ENCODE measurements at regions not wholly inside any gene's neighbourhood (a gene's known extent, or its start where the extent isn't known, plus 50 kb on each side); places are given as distances from the start of the nearest gene placed in this dataset.

DNA sequence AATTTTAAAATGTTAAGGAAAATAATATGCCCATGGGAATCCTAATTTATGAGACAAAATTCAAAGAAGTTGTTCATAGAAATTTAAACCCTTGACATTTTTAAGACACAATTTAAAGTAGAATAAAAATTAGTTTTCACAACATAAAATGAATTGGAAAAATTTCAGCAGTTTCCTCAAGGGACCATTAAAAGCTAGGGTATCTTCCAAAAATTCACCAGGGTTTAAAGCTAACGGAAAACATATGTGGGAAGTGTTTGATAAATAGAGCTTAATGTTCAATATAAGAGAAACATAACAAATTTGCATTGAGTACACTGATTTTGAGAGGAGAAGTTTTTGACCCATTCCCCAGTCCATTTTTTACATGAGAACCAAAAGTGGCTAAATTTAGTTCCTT, 228.9 kb upstream of the TTC29 start:
- Histone ChIP-seq H3K4me1 (ENCODE audit: control extremely low read depth in 1 of 4, control insufficient read depth in 4 of 4, insufficient read depth in 4 of 4, low read length in 3 of 4) (no peaks in the 10 kb centered on the region), H3K36me3 (ENCODE audit: control insufficient read depth in 4 of 4, insufficient read depth in 4 of 4, low read length in 3 of 4) (no peaks in the 10 kb centered on the region), H3K4me3 (ENCODE audit: control insufficient read depth in 1 of 7, extremely low read depth in 1 of 7, insufficient read depth in 4 of 7, low read depth in 2 of 7, low read length in 6 of 7) (no peak overlapping the region), H3K27ac (ENCODE audit: insufficient read depth in 1 of 2, low read depth in 1 of 2, low read length in 2 of 2, poor library complexity in 1 of 2, severe bottlenecking in 2 of 2) (no peak overlapping the region), H3K27me3 (replicated peaks in 2 of 5; ENCODE audit: control insufficient read depth in 4 of 5, insufficient read depth in 5 of 5, low read length in 4 of 5) (no peaks in the 10 kb centered on the region), H3K9me3 (ENCODE audit: control extremely low read depth in 1 of 5, control insufficient read depth in 4 of 5, insufficient read depth in 2 of 5, low read depth in 1 of 5, low read length in 4 of 5) (no peaks in the 10 kb centered on the region)
- CTCF ChIA-PET = no interaction called here
- no peak for DNase-seq
- POLR2A ChIA-PET = no interaction called here
- no CpG with 5 or more reads among the region's 1 CpG for WGBS (ENCODE audit: insufficient coverage)

DNA sequence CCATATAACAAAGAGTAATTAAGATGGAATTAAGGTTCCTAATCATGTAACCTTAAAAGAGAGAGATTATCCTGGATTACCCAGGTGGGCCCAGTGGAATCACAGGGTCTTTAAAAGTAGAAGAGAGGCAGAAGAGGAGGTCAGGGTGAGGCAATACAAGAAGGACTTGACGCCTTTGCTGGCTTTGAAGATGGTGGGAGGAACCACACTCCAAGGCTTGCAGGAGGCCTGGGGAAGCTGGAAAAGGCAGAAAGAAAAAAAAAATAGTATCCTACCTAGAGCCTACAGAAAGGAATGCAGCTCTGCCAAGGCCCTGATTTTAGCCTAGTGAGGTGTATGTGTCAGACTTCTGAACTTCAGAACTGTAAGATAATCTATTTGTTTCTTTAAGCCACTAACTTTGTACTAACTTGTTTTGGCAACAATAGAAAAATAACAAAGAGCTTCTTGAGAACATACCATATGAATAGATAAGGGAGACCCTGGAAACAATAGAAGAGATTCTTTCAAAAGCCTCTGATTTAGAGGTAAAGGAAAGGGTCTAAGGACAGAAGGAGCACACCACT, 229.9 kb upstream of the TTC29 start:
- H3K9me3 ChIP-seq (ENCODE audit: control extremely low read depth in 1 of 5, control insufficient read depth in 4 of 5, insufficient read depth in 2 of 5, low read depth in 1 of 5, low read length in 4 of 5) = no peaks in the 10 kb centered on the region
- H3K27ac ChIP-seq (ENCODE audit: insufficient read depth in 1 of 2, low read depth in 1 of 2, low read length in 2 of 2, poor library complexity in 1 of 2, severe bottlenecking in 2 of 2) = no peak overlapping the region
- H3K36me3 ChIP-seq (ENCODE audit: control insufficient read depth in 4 of 4, insufficient read depth in 4 of 4, low read length in 3 of 4) = no peaks in the 10 kb centered on the region
- no peaks in the 10 kb centered on the region for H3K27me3 ChIP-seq (replicated peaks in 2 of 5; ENCODE audit: control insufficient read depth in 4 of 5, insufficient read depth in 5 of 5, low read length in 4 of 5)
- DNase-seq = no peak
- POLR2A ChIA-PET = interaction anchor here (0.8 kb wide), 1 partner anchor 18 kb away, joined by 3 read pairs; no protein-coding TSS in a partner anchor
- H3K4me3 ChIP-seq (ENCODE audit: control insufficient read depth in 1 of 7, extremely low read depth in 1 of 7, insufficient read depth in 4 of 7, low read depth in 2 of 7, low read length in 6 of 7) = no peak overlapping the region
- CTCF ChIA-PET = interaction anchor here (1.5 kb wide), 1 partner anchor 12 kb away, joined by 3 read pairs; no protein-coding TSS in a partner anchor
- WGBS (ENCODE audit: insufficient coverage) = 60% methylated on average over 1 of the region's 1 CpG
- no peaks in the 10 kb centered on the region for H3K4me1 ChIP-seq (ENCODE audit: control extremely low read depth in 1 of 4, control insufficient read depth in 4 of 4, insufficient read depth in 4 of 4, low read length in 3 of 4)

DNA sequence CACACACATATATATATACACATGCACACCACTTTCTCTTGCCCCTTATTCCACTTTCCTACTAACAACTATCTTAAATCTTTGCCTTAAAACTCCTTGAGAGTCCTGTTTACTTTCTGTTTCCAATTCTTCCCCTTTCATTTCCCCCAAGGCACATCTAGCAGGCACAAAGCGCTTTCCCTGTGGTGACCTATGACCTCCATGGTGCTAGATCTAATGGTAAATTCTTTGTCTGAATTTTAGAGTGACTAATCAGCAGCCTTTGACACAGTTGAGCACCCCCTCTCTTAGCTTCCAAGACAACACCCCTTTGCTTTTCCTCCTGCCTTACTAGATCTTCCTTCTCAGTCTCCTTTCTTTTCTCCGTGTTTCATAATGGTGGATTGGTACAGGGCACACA, 236.4 kb upstream of the TTC29 start:
- no peaks in the 10 kb centered on the region for H3K4me1 ChIP-seq (ENCODE audit: control extremely low read depth in 1 of 4, control insufficient read depth in 4 of 4, insufficient read depth in 4 of 4, low read length in 3 of 4)
- no peaks in the 10 kb centered on the region for H3K27me3 ChIP-seq (replicated peaks in 2 of 5; ENCODE audit: control insufficient read depth in 4 of 5, insufficient read depth in 5 of 5, low read length in 4 of 5)
- no peak overlapping the region for H3K27ac ChIP-seq (ENCODE audit: insufficient read depth in 1 of 2, low read depth in 1 of 2, low read length in 2 of 2, poor library complexity in 1 of 2, severe bottlenecking in 2 of 2)
- H3K4me3 ChIP-seq (ENCODE audit: control insufficient read depth in 1 of 7, extremely low read depth in 1 of 7, insufficient read depth in 4 of 7, low read depth in 2 of 7, low read length in 6 of 7) = no peak overlapping the region
- H3K9me3 ChIP-seq (ENCODE audit: control extremely low read depth in 1 of 5, control insufficient read depth in 4 of 5, insufficient read depth in 2 of 5, low read depth in 1 of 5, low read length in 4 of 5) = no peaks in the 10 kb centered on the region
- WGBS (ENCODE audit: insufficient coverage) = 100% methylated on average over 1 of the region's 2 CpGs
- no peak for DNase-seq
- ChIA-PET POLR2A (no interaction called here), CTCF (no interaction called here)
- no peaks in the 10 kb centered on the region for H3K36me3 ChIP-seq (ENCODE audit: control insufficient read depth in 4 of 4, insufficient read depth in 4 of 4, low read length in 3 of 4)

DNA sequence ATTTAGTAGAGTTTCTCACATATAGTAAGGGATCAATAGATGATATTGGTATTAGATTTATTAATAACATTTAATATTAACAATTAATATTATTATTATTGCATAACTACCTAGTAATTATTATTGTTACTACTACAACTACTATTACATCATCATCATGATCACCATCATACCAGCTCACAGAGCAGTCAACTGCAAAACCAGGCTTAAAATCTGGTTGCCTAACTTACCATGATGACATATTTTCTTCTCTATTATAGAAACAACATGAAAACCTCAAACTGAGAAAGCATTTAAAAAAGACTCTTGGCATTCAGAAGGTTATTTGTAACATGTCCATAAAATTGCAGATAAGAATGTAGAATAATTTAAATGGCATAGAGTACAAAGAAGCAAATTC, 247.0 kb upstream of the TTC29 start:
- Histone ChIP-seq H3K9me3 (ENCODE audit: control extremely low read depth in 1 of 5, control insufficient read depth in 4 of 5, insufficient read depth in 2 of 5, low read depth in 1 of 5, low read length in 4 of 5) (peaks cover 0 to 2% (median 0%) of the 10 kb centered on the region in 5 experiments), H3K4me1 (ENCODE audit: control extremely low read depth in 1 of 4, control insufficient read depth in 4 of 4, insufficient read depth in 4 of 4, low read length in 3 of 4) (no peaks in the 10 kb centered on the region), H3K4me3 (ENCODE audit: control insufficient read depth in 1 of 7, extremely low read depth in 1 of 7, insufficient read depth in 4 of 7, low read depth in 2 of 7, low read length in 6 of 7) (no peak overlapping the region), H3K27me3 (replicated peaks in 2 of 5; ENCODE audit: control insufficient read depth in 4 of 5, insufficient read depth in 5 of 5, low read length in 4 of 5) (peaks cover 0 to 2% (median 0%) of the 10 kb centered on the region in 5 experiments), H3K27ac (ENCODE audit: insufficient read depth in 1 of 2, low read depth in 1 of 2, low read length in 2 of 2, poor library complexity in 1 of 2, severe bottlenecking in 2 of 2) (no peak overlapping the region), H3K36me3 (ENCODE audit: control insufficient read depth in 4 of 4, insufficient read depth in 4 of 4, low read length in 3 of 4) (no peaks in the 10 kb centered on the region)
- no peak for DNase-seq
- CTCF ChIA-PET = no interaction called here
- POLR2A ChIA-PET = no interaction called here

DNA sequence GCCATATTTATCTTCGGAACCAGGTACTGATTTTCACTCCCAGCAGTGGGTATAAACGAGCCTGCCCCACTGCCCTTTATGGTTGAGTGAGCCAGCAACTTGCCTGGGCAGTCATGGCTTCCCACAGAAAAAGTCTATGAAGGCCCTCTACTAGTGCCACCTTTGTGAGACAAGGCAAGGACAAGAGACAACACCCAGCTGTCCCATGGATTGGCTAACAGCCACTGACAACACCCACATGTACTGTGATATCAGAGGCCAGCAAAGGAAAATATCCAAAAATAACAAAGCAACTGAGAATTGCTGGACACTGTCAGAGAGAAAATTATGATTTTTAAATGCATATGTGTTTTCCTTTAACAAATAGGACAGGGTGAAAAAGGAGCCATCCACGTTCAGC, 248.4 kb upstream of the TTC29 start:
- Histone ChIP-seq H3K27ac (ENCODE audit: insufficient read depth in 1 of 2, low read depth in 1 of 2, low read length in 2 of 2, poor library complexity in 1 of 2, severe bottlenecking in 2 of 2) (no peak overlapping the region), H3K4me3 (ENCODE audit: control insufficient read depth in 1 of 7, extremely low read depth in 1 of 7, insufficient read depth in 4 of 7, low read depth in 2 of 7, low read length in 6 of 7) (no peak overlapping the region), H3K9me3 (ENCODE audit: control extremely low read depth in 1 of 5, control insufficient read depth in 4 of 5, insufficient read depth in 2 of 5, low read depth in 1 of 5, low read length in 4 of 5) (no peaks in the 10 kb centered on the region), H3K36me3 (ENCODE audit: control insufficient read depth in 4 of 4, insufficient read depth in 4 of 4, low read length in 3 of 4) (no peaks in the 10 kb centered on the region), H3K27me3 (replicated peaks in 2 of 5; ENCODE audit: control insufficient read depth in 4 of 5, insufficient read depth in 5 of 5, low read length in 4 of 5) (peaks cover 0 to 2% (median 0%) of the 10 kb centered on the region in 5 experiments), H3K4me1 (ENCODE audit: control extremely low read depth in 1 of 4, control insufficient read depth in 4 of 4, insufficient read depth in 4 of 4, low read length in 3 of 4) (no peaks in the 10 kb centered on the region)
- no peak for DNase-seq
- ChIA-PET POLR2A (no interaction called here), CTCF (no interaction called here)
- 74% methylated on average over 3 of the region's 3 CpGs for WGBS (ENCODE audit: insufficient coverage)

DNA sequence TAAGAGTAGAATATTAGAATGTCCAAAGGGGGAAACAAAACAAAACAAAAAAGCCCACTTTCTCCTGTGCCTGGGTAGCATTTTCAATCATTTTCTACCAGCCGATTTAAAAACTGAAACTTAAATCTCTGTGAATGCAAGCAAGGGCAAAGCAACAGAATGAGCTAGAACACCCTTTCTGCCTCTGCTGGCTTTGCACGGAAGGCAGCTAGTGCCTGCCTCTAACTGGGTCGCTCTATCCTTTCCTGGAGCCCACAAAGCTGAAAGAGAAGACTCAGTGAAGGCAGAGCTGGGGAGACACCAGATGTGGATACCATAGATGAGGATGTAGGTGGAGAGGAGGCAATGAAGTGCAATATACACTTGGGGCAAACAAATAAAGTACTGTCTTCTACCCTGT, 248.9 kb upstream of the TTC29 start:
- POLR2A ChIA-PET = no interaction called here
- H3K27ac ChIP-seq (ENCODE audit: insufficient read depth in 1 of 2, low read depth in 1 of 2, low read length in 2 of 2, poor library complexity in 1 of 2, severe bottlenecking in 2 of 2) = no peak overlapping the region
- no peak overlapping the region for H3K4me3 ChIP-seq (ENCODE audit: control insufficient read depth in 1 of 7, extremely low read depth in 1 of 7, insufficient read depth in 4 of 7, low read depth in 2 of 7, low read length in 6 of 7)
- H3K36me3 ChIP-seq (ENCODE audit: control insufficient read depth in 4 of 4, insufficient read depth in 4 of 4, low read length in 3 of 4) = no peaks in the 10 kb centered on the region
- peaks cover 0 to 2% (median 0%) of the 10 kb centered on the region in 5 experiments for H3K27me3 ChIP-seq (replicated peaks in 2 of 5; ENCODE audit: control insufficient read depth in 4 of 5, insufficient read depth in 5 of 5, low read length in 4 of 5)
- CTCF ChIA-PET = no interaction called here
- no peak for DNase-seq
- 97% methylated on average over 3 of the region's 3 CpGs for WGBS (ENCODE audit: insufficient coverage)
- no peaks in the 10 kb centered on the region for H3K9me3 ChIP-seq (ENCODE audit: control extremely low read depth in 1 of 5, control insufficient read depth in 4 of 5, insufficient read depth in 2 of 5, low read depth in 1 of 5, low read length in 4 of 5)
- no peaks in the 10 kb centered on the region for H3K4me1 ChIP-seq (ENCODE audit: control extremely low read depth in 1 of 4, control insufficient read depth in 4 of 4, insufficient read depth in 4 of 4, low read length in 3 of 4)

DNA sequence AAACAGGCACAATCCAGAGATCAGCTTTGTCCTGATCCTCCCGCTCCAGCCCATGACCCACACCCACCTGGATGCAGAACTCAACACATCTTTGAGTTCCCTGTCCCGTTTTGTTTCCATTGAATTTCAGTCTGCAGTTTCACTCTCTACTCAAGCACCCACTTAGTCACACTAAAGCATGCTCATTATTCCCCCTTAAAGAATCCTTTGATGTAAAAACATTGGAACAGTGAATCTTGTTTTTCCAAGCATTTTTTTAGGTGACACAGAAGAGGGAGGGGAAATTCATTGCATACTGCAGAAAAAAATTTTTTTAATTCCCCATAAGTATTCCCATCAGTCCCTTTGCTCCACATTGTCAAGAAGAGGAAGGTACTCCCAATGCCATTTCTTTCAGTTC, 249.7 kb upstream of the TTC29 start:
- Histone ChIP-seq H3K27ac (ENCODE audit: insufficient read depth in 1 of 2, low read depth in 1 of 2, low read length in 2 of 2, poor library complexity in 1 of 2, severe bottlenecking in 2 of 2) (no peak overlapping the region), H3K36me3 (ENCODE audit: control insufficient read depth in 4 of 4, insufficient read depth in 4 of 4, low read length in 3 of 4) (no peaks in the 10 kb centered on the region), H3K4me3 (ENCODE audit: control insufficient read depth in 1 of 7, extremely low read depth in 1 of 7, insufficient read depth in 4 of 7, low read depth in 2 of 7, low read length in 6 of 7) (no peak overlapping the region), H3K4me1 (ENCODE audit: control extremely low read depth in 1 of 4, control insufficient read depth in 4 of 4, insufficient read depth in 4 of 4, low read length in 3 of 4) (no peaks in the 10 kb centered on the region), H3K27me3 (replicated peaks in 2 of 5; ENCODE audit: control insufficient read depth in 4 of 5, insufficient read depth in 5 of 5, low read length in 4 of 5) (peaks cover 0 to 2% (median 0%) of the 10 kb centered on the region in 5 experiments), H3K9me3 (ENCODE audit: control extremely low read depth in 1 of 5, control insufficient read depth in 4 of 5, insufficient read depth in 2 of 5, low read depth in 1 of 5, low read length in 4 of 5) (no peaks in the 10 kb centered on the region)
- POLR2A ChIA-PET = no interaction called here
- CTCF ChIA-PET = no interaction called here
- no peak for DNase-seq
- WGBS (ENCODE audit: insufficient coverage) = 86% methylated on average over 2 of the region's 2 CpGs

Measured in common myeloid progenitor, CD34-positive (primary cell).